WERI-Rb-1 (cell line): ENCODE measurements at regions not wholly inside any gene's neighbourhood (a gene's known extent, or its start where the extent isn't known, plus 50 kb on each side); places are given as distances from the start of the nearest gene placed in this dataset.
"Not testable (repeated sequence)": the region's sequence is repeated elsewhere in the genome, so short reads cannot be mapped to it uniquely, and the experiment has no call there.

Experiments
- DNase-seq: peaks from one replicate; pipeline ENCODE4 v3.0.0-alpha.2; 2020
- H3K27ac ChIP-seq: fragments of 250-450 bp; sonication (Bioruptor Pico); 2 replicates; pipeline ENCODE4 v1.5.1; 2020; ENCODE audit warnings: mild to moderate bottlenecking, moderate library complexity
- H3K27me3 ChIP-seq: fragments of 250-450 bp; sonication (Bioruptor Pico); 2 replicates; pipeline ENCODE4 v1.5.1; 2021; ENCODE audit warnings: mild to moderate bottlenecking, low read depth, moderate library complexity; ENCODE audit not compliant: insufficient read depth, severe bottlenecking
- H3K36me3 ChIP-seq: fragments of 250-450 bp; sonication (Bioruptor Pico); 2 replicates; pipeline ENCODE4 v1.5.1; 2020; ENCODE audit warnings: mild to moderate bottlenecking, moderate library complexity
- H3K4me3 ChIP-seq: 2 replicates; pipeline ENCODE4 v1.5.1; 2011; ENCODE audit warnings: low read depth, mild to moderate bottlenecking, control low read depth, low read length
- H3K9me3 ChIP-seq: fragments of 250-450 bp; sonication (Bioruptor Pico); 2 replicates; pipeline ENCODE4 v1.5.1; 2021; ENCODE audit warnings: mild to moderate bottlenecking, moderate library complexity; ENCODE audit not compliant: severe bottlenecking
- TF ChIP-seq, protein P1 (sequence below): IDR thresholded peaks from 2 replicates; pipeline ENCODE4 v1.5.1; 2011; ENCODE audit warnings: low read depth, mild to moderate bottlenecking, control low read depth, inconsistent platforms, low read length

DNA sequence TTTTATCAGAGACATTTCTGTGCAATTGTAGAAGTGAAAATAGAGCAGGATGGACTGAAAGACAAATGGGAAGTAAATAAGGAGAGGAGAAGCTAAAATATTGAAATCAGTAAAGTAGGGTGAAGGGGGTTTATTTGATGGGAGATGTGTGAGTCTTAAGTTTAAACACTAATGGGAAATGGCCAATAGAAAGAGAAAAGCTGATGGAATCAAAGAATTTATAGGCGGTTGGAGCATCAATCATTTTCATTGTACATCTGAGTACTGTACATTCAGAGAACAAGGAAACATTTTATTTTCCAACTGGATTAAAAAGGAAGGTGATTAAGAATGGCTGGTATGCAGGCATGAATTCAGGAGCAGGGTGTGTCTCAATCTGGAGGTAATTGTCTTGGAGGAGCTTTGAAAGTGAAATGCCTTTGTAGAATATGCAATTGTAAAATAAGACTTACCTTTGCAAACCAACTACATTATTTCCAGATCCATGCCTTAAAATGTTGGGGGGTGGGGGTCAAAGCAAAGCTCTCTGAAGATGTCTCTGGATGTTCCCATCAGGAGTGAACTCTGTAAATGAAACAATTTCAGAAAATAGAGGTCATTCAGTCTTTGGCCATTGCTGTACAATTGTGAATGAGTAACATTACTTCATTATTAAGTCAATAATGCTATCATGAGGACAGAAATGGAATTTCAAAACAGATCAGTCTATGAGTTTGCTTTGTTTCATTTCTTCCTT lies 227.4 kb downstream of the SPATA31A1 start:
- H3K27ac ChIP-seq, H3K4me3 ChIP-seq: not testable (repeated sequence)

GRCh38 chr9:39583413-39583747 lies 227.9 kb downstream of the SPATA31A1 start:
- H3K27ac ChIP-seq, H3K36me3 ChIP-seq, H3K9me3 ChIP-seq, DNase-seq, H3K27me3 ChIP-seq, H3K4me3 ChIP-seq: not testable (repeated sequence)

More for the DNA sequence above, 227.4 kb downstream of the SPATA31A1 start:
- not testable (repeated sequence) for H3K9me3 ChIP-seq, DNase-seq, H3K36me3 ChIP-seq, H3K27me3 ChIP-seq

DNA sequence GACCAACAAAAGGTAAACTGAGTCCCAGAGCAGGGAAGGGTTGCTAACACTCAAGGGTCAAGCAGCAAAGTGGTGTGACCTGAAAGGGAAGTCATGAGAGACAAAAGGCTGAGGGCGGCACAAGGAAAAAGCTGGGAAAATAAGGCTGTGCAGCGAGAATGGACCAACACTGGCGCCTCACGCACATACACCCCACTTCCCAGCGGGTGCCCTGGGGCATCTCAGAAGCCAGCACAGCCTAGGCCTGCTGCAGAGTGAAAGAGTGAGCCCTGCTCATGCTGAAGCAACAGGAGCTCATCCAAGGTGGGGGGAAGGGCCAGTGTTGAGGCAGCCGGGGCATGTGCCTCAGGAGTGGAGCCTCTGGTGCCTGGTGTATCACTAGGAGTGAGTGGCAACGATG lies 229.8 kb downstream of the SPATA31A1 start:
- H3K27me3 ChIP-seq, H3K27ac ChIP-seq, H3K36me3 ChIP-seq, DNase-seq, H3K9me3 ChIP-seq, H3K4me3 ChIP-seq: not testable (repeated sequence)

DNA sequence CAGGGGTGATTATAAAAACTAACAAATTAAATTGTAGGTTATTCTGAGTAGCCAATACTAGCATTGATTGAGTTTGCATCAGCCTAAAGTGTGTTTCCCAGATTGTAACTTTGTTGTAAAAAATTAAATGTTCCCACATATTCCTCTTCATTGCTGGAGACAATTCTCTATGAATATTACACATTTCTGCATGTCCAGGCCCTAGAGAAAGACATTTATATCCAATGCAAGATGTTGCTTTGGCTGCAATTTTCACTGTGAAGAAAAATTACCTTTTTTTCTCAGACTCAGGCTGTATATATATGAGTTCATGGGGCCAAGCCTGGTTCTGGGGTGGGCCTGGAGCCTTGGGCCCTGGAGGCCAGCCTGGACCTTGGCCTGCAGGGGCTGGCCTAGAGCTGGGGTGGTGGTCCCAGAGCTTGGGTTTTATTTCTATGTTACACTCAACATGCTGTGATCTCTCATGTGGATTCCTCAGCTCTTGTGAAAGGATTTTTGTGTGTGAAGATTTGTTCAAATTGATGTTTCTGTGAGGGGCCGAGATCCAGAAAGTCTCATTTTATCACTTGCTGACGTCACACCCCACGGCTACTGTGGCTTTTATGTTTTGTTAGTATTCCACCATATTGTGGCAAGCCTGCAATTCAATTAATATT lies 232.5 kb downstream of the SPATA31A1 start:
- no peaks in the 10 kb centered on the region for H3K9me3 ChIP-seq
- H3K4me3 ChIP-seq = no peak overlapping the region
- H3K36me3 ChIP-seq = no peaks in the 10 kb centered on the region
- DNase-seq = no peak
- no peaks in the 10 kb centered on the region for H3K27me3 ChIP-seq
- no peak overlapping the region for H3K27ac ChIP-seq
- TF ChIP-seq, protein P1, sequence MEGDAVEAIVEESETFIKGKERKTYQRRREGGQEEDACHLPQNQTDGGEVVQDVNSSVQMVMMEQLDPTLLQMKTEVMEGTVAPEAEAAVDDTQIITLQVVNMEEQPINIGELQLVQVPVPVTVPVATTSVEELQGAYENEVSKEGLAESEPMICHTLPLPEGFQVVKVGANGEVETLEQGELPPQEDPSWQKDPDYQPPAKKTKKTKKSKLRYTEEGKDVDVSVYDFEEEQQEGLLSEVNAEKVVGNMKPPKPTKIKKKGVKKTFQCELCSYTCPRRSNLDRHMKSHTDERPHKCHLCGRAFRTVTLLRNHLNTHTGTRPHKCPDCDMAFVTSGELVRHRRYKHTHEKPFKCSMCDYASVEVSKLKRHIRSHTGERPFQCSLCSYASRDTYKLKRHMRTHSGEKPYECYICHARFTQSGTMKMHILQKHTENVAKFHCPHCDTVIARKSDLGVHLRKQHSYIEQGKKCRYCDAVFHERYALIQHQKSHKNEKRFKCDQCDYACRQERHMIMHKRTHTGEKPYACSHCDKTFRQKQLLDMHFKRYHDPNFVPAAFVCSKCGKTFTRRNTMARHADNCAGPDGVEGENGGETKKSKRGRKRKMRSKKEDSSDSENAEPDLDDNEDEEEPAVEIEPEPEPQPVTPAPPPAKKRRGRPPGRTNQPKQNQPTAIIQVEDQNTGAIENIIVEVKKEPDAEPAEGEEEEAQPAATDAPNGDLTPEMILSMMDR = no peak

GRCh38 chr9:39588500-39589137 lies 233.2 kb downstream of the SPATA31A1 start:
- TF ChIP-seq, protein P1 = no peak
- H3K27ac ChIP-seq = no peak overlapping the region
- H3K36me3 ChIP-seq = no peaks in the 10 kb centered on the region
- H3K9me3 ChIP-seq = no peaks in the 10 kb centered on the region
- no peak overlapping the region for H3K4me3 ChIP-seq
- H3K27me3 ChIP-seq = no peaks in the 10 kb centered on the region
- no peak for DNase-seq

- DNase-seq, H3K27ac ChIP-seq, H3K27me3 ChIP-seq, H3K36me3 ChIP-seq, H3K4me3 ChIP-seq, H3K9me3 ChIP-seq: not testable (repeated sequence)
These were observed 248.6 kb downstream of the SPATA31A1 start for GRCh38 chr9:39604089-39604488.

GRCh38 chr9:39611449-39612231 lies 256.2 kb downstream of the SPATA31A1 start:
- DNase-seq, H3K36me3 ChIP-seq, H3K27me3 ChIP-seq, H3K27ac ChIP-seq, H3K4me3 ChIP-seq, H3K9me3 ChIP-seq: not testable (repeated sequence)

DNA sequence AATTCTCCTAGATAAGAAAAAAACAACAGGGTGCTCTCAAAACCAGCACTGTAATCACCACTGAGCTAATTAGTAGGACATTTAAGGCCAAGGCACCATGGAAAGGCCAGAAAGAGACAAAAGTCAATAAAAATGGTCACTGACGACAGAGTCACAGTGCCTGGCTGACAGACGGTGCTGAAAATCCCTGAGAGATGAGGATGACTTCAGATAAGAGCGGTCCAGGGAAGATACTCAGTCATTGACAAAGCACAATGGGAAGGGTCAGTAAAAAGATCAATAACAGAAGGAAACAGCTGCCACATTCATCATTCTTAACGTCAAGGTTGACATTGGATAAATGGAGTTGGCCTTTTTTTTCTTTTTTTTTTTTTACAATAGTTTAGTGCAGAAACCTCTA lies 261.0 kb downstream of the SPATA31A1 start:
- H3K4me3 ChIP-seq, H3K27me3 ChIP-seq, H3K36me3 ChIP-seq, H3K27ac ChIP-seq, H3K9me3 ChIP-seq: not testable (repeated sequence)
- DNase-seq = peak; percentile 25

DNA sequence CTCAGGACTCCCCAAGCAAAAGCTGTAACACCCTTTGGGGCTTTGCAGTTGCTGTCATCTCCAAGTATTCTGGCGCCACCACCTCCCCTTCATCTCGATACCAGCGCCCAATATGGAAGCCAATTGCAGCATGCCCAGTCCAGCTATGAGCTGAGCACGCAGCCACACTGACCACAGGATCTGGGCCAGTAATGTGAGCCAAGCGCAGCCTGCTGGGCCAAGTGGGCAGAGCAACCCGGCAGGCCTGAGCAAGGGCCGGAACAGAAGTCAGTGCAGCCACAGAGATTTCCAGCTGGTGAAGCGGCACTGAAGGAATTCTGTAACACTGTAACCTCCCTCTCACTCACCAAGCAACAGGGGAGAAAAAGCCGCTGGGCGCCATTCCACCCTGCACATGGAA lies 268.6 kb downstream of the SPATA31A1 start:
- H3K27me3 ChIP-seq, DNase-seq, H3K27ac ChIP-seq, H3K9me3 ChIP-seq, H3K36me3 ChIP-seq, H3K4me3 ChIP-seq: not testable (repeated sequence)

GRCh38 chr9:39632071-39632470 lies 276.6 kb downstream of the SPATA31A1 start:
- not testable (repeated sequence) for DNase-seq, H3K4me3 ChIP-seq

GRCh38 chr9:39649029-39649428 lies 293.6 kb downstream of the SPATA31A1 start:
- not testable (repeated sequence) for H3K27me3 ChIP-seq, H3K9me3 ChIP-seq, H3K36me3 ChIP-seq, H3K27ac ChIP-seq, H3K4me3 ChIP-seq, DNase-seq

More at GRCh38 chr9:39632071-39632470, 276.6 kb downstream of the SPATA31A1 start:
- not testable (repeated sequence) for H3K9me3 ChIP-seq, H3K27ac ChIP-seq, H3K27me3 ChIP-seq, H3K36me3 ChIP-seq
